Astrocyte (in vitro differentiated cells and primary cell): ENCODE measurements at regions not wholly inside any gene's neighbourhood (a gene's known extent, or its start where the extent isn't known, plus 50 kb on each side); places are given as distances from the start of the nearest gene placed in this dataset.

Experiments used
- DNase-seq: peaks from one replicate; pipeline ENCODE4 v3.0.0-alpha.2; 2010; ENCODE audit warnings: low read depth
- FAIRE-seq: peaks from 2 replicates; lab custom pipeline; 2011; peaks lifted over from hg19 to GRCh38; lab: Jason Lieb, UNC
- H2AFZ ChIP-seq: 2 replicates; pipeline ENCODE4 v1.6.0; 2012; ENCODE audit warnings: low read depth, low read length, inconsistent platforms
- H3K27ac ChIP-seq: 2 replicates; pipeline ENCODE4 v1.5.1; 2011; ENCODE audit warnings: low read depth, low read length, inconsistent platforms
- H3K27me3 ChIP-seq: 2 replicates; pipeline ENCODE4 v1.6.0; 2011; ENCODE audit warnings: low read length, inconsistent platforms; ENCODE audit not compliant: insufficient read depth
- H3K36me3 ChIP-seq: 2 replicates; pipeline ENCODE4 v1.5.1; 2011; ENCODE audit warnings: low read length, inconsistent platforms; ENCODE audit not compliant: insufficient read depth
- H3K4me1 ChIP-seq: 2 replicates; pipeline ENCODE4 v1.5.1; 2011; ENCODE audit warnings: low read length, inconsistent platforms; ENCODE audit not compliant: insufficient read depth
- H3K4me2 ChIP-seq: 2 replicates; pipeline ENCODE4 v1.6.0; 2012; ENCODE audit warnings: low read length, inconsistent platforms
- H3K4me3 ChIP-seq: 2 replicates; pipeline ENCODE4 v1.5.1; 2011; ENCODE audit warnings: low read depth, mild to moderate bottlenecking, low read length, inconsistent platforms; ENCODE audit not compliant: insufficient read depth
- H3K79me2 ChIP-seq: 2 replicates; pipeline ENCODE4 v1.6.0; 2012; ENCODE audit warnings: mild to moderate bottlenecking, low read length, inconsistent platforms; ENCODE audit not compliant: insufficient read depth
- H3K9ac ChIP-seq: 2 replicates; pipeline ENCODE4 v1.6.0; 2012; ENCODE audit warnings: mild to moderate bottlenecking, low read length, inconsistent platforms
- H3K9me3 ChIP-seq: 2 replicates; pipeline ENCODE4 v1.5.1; 2012; ENCODE audit warnings: low read depth, mild to moderate bottlenecking, low read length, inconsistent platforms; ENCODE audit not compliant: insufficient read depth
- H4K20me1 ChIP-seq: 2 replicates; pipeline ENCODE4 v1.6.0; 2012; ENCODE audit warnings: low read length, inconsistent platforms; ENCODE audit not compliant: insufficient read depth
- H3K27ac Mint-ChIP-seq: one replicate; pipeline ENCODE4 v1.8.0; 2021; ENCODE audit warnings: mild to moderate bottlenecking, mixed read lengths; ENCODE audit not compliant: unreplicated experiment
- H3K27me3 Mint-ChIP-seq: one replicate; pipeline ENCODE4 v1.8.0; 2021; ENCODE audit warnings: low read depth, mixed read lengths; ENCODE audit not compliant: unreplicated experiment
- H3K36me3 Mint-ChIP-seq: one replicate; pipeline ENCODE4 v1.8.0; 2021; ENCODE audit warnings: low read depth, mixed read lengths; ENCODE audit not compliant: unreplicated experiment
- H3K4me1 Mint-ChIP-seq: one replicate; pipeline ENCODE4 v1.8.0; 2021; ENCODE audit warnings: low read depth, mixed read lengths; ENCODE audit not compliant: unreplicated experiment
- H3K4me3 Mint-ChIP-seq: one replicate; pipeline ENCODE4 v1.8.0; 2021; ENCODE audit warnings: mild to moderate bottlenecking, moderate library complexity, mixed read lengths; ENCODE audit not compliant: unreplicated experiment
- H3K9me3 Mint-ChIP-seq: one replicate; pipeline ENCODE4 v1.8.0; 2021; ENCODE audit warnings: mild to moderate bottlenecking, mixed read lengths; ENCODE audit not compliant: unreplicated experiment
- EZH2 ChIP-seq: IDR thresholded peaks from 2 replicates; pipeline ENCODE4 v1.6.1; 2012; ENCODE audit warnings: mild to moderate bottlenecking, low read length, inconsistent platforms; ENCODE audit not compliant: insufficient read depth
- TF ChIP-seq, protein P1 (sequence below): IDR thresholded peaks from 2 replicates; pipeline ENCODE4 v1.5.1; 2011; ENCODE audit warnings: low read depth, mild to moderate bottlenecking, inconsistent platforms, low read length, moderate library complexity; ENCODE audit not compliant: insufficient read depth

- no peaks in the 10 kb centered on the region for H3K4me1 Mint-ChIP-seq
- FAIRE-seq (no peak), DNase-seq (no peak)
- H3K9ac ChIP-seq = no peak overlapping the region
- no peak overlapping the region for H3K27ac Mint-ChIP-seq
- H3K79me2 ChIP-seq = no peaks in the 10 kb centered on the region
- H3K27ac ChIP-seq = no peak overlapping the region
- H4K20me1 ChIP-seq = no peaks in the 10 kb centered on the region
- H3K27me3 ChIP-seq = no peaks in the 10 kb centered on the region
- no peak overlapping the region for H2AFZ ChIP-seq
- H3K9me3 ChIP-seq = no peaks in the 10 kb centered on the region
- no peaks in the 10 kb centered on the region for H3K36me3 ChIP-seq
- H3K36me3 Mint-ChIP-seq = no peaks in the 10 kb centered on the region
- H3K27me3 Mint-ChIP-seq = no peaks in the 10 kb centered on the region
- H3K4me2 ChIP-seq = no peak overlapping the region
- H3K9me3 Mint-ChIP-seq = no peaks in the 10 kb centered on the region
- no peak for TF ChIP-seq EZH2
- no peaks in the 10 kb centered on the region for H3K4me1 ChIP-seq
- no peak overlapping the region for H3K4me3 Mint-ChIP-seq
- no peak overlapping the region for H3K4me3 ChIP-seq
Measured at GRCh38 chr14:41167040-41167439, 439.6 kb upstream of the LRFN5 start.

DNA sequence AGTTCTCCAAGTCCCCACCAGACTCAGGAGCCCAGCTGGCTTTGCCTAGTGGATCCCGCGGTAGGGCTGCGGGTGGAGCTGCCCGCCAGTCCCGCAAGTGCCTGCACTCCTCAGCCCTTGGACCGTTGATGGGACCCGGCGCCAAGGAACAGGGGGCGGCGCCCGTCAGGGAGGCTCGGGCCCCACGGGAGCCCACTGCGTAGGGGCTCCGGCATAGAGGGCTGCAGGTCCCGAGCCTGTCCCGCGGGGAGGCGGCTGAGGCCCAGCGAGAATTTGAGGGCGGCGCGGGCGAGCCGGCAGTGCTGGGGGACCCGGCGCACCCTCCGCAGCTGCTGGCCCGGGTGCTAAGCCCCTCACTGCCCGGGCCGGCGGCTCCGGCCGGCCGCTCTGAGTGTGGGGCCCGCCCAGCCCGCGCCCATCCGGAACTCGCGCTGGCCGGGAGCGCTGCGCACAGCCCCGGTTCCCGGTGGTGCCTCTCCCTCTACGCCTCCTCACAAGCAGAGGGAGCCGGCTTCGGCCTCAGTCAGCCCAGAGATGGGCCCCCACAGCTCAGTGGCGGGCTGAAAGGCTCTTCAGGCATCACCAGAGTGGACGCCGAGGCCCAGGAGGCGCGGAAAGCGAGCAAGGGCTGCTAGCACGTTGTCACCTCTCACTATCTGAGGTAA, 452.4 kb upstream of the LRFN5 start:
- no peaks in the 10 kb centered on the region for H4K20me1 ChIP-seq
- H2AFZ ChIP-seq = no peak overlapping the region
- Mint-ChIP-seq H3K27me3 (no peaks in the 10 kb centered on the region), H3K36me3 (no peaks in the 10 kb centered on the region), H3K27ac (no peak overlapping the region), H3K4me3 (no peak overlapping the region), H3K9me3 (no peaks in the 10 kb centered on the region), H3K4me1 (no peaks in the 10 kb centered on the region)
- no peak overlapping the region for H3K4me2 ChIP-seq
- H3K4me1 ChIP-seq = no peaks in the 10 kb centered on the region
- no peaks in the 10 kb centered on the region for H3K9me3 ChIP-seq
- H3K36me3 ChIP-seq = no peaks in the 10 kb centered on the region
- TF ChIP-seq, protein P1, sequence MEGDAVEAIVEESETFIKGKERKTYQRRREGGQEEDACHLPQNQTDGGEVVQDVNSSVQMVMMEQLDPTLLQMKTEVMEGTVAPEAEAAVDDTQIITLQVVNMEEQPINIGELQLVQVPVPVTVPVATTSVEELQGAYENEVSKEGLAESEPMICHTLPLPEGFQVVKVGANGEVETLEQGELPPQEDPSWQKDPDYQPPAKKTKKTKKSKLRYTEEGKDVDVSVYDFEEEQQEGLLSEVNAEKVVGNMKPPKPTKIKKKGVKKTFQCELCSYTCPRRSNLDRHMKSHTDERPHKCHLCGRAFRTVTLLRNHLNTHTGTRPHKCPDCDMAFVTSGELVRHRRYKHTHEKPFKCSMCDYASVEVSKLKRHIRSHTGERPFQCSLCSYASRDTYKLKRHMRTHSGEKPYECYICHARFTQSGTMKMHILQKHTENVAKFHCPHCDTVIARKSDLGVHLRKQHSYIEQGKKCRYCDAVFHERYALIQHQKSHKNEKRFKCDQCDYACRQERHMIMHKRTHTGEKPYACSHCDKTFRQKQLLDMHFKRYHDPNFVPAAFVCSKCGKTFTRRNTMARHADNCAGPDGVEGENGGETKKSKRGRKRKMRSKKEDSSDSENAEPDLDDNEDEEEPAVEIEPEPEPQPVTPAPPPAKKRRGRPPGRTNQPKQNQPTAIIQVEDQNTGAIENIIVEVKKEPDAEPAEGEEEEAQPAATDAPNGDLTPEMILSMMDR = no peak
- TF ChIP-seq EZH2 = no peak
- no peak overlapping the region for H3K27ac ChIP-seq
- H3K4me3 ChIP-seq = no peak overlapping the region
- no peak for DNase-seq
- H3K79me2 ChIP-seq = no peaks in the 10 kb centered on the region
- no peaks in the 10 kb centered on the region for H3K27me3 ChIP-seq
- no peak for FAIRE-seq
- no peak overlapping the region for H3K9ac ChIP-seq

DNA sequence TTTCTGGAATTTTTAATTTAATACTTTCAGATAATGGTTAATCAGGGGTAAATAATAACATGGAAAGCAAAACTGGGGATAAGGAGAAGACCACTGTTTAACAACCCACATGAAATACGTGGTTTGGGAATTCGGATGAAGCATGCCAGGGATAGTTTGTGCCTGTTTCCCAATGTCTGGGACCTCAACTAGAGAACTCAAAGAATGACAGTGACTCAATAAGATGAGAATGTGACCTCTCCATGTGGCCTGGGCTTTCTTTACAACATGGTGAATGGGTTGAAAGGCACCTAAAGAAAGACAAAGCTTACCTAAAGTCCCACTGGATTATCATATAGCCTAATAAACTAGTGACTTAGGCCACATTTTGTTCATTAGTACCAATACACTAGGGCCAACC, 460.3 kb upstream of the LRFN5 start:
- H3K4me3 ChIP-seq = no peak overlapping the region
- no peak for DNase-seq

More for the DNA sequence above, 460.3 kb upstream of the LRFN5 start:
- Histone ChIP-seq H3K27me3 (no peaks in the 10 kb centered on the region), H2AFZ (no peak overlapping the region), H3K79me2 (no peaks in the 10 kb centered on the region), H3K4me1 (no peaks in the 10 kb centered on the region), H3K9ac (no peak overlapping the region), H4K20me1 (no peaks in the 10 kb centered on the region), H3K36me3 (no peaks in the 10 kb centered on the region), H3K9me3 (peaks cover 6% of the 10 kb centered on the region), H3K27ac (no peak overlapping the region), H3K4me2 (no peak overlapping the region)
- Mint-ChIP-seq H3K9me3 (no peaks in the 10 kb centered on the region), H3K27ac (no peak overlapping the region), H3K36me3 (no peaks in the 10 kb centered on the region), H3K4me3 (no peak overlapping the region), H3K4me1 (no peaks in the 10 kb centered on the region), H3K27me3 (no peaks in the 10 kb centered on the region)
- no peak for TF ChIP-seq EZH2
- TF ChIP-seq, protein P1 = no peak
- no peak for FAIRE-seq
